Endothelial cell of umbilical vein (primary cell): ENCODE measurements at regions not wholly inside any gene's neighbourhood (a gene's known extent, or its start where the extent isn't known, plus 50 kb on each side); places are given as distances from the start of the nearest gene placed in this dataset.

Source experiments
- BruUV-seq: library from RNA; stranded (reverse); fragments of 400-500 nt; replicated peaks from 2 replicates; lab custom pipeline; 2021; lab: Mats Ljungman, UMichigan
- CTCF ChIA-PET: fragments of 300-600, 350-600 bp; sonication (Branson Sonifier 250); formaldehyde crosslinking; loops from one replicate; lab custom pipeline; 2021; ENCODE audit warnings: antibody characterized with exemption, inconsistent platforms; lab: Charles Lee
- POLR2A ChIA-PET: fragments of 300-600, 350-600 bp; sonication (Branson Sonifier 250); formaldehyde crosslinking; loops from one replicate; lab custom pipeline; 2021; ENCODE audit warnings: antibody characterized with exemption, inconsistent platforms; lab: Charles Lee
- DNase-seq: peaks from one replicate; pipeline ENCODE4 v3.0.0-alpha.2; 2011; ENCODE audit warnings: low read depth, low spot score
- FAIRE-seq: peaks from 2 replicates; lab custom pipeline; 2011; peaks lifted over from hg19 to GRCh38; lab: Jason Lieb, UNC
- H2AFZ ChIP-seq: 2 replicates; pipeline ENCODE4 v1.6.0; 2012; ENCODE audit warnings: low read depth, low read length, control low read depth, inconsistent platforms
- H3K27ac ChIP-seq: 2 replicates; pipeline ENCODE4 v1.5.1; 2011; ENCODE audit warnings: low read depth, mild to moderate bottlenecking, control low read depth, low read length, moderate library complexity; ENCODE audit not compliant: insufficient read depth
- H3K27me3 ChIP-seq, 2 experiments: 2 replicates each; pipeline versions ENCODE4 v1.6.0 to v1.6.1; 2011; ENCODE audit warnings: low read length in 2 of 2, mixed read lengths in 1 of 2; ENCODE audit not compliant: control insufficient read depth in 2 of 2, insufficient read depth in 2 of 2
- H3K36me3 ChIP-seq, 2 experiments: 2 replicates in 1 of 2; 3 replicates in 1 of 2; pipeline ENCODE4 v1.5.1; 2011; ENCODE audit warnings: low read length in 2 of 2, mild to moderate bottlenecking in 1 of 2, moderate library complexity in 1 of 2; ENCODE audit not compliant: control insufficient read depth in 2 of 2, insufficient read depth in 2 of 2; ENCODE audit errors: extremely low read depth in 1 of 2
- H3K4me1 ChIP-seq: 3 replicates; pipeline ENCODE4 v1.5.1; 2011; ENCODE audit warnings: mild to moderate bottlenecking, low read length; ENCODE audit not compliant: control insufficient read depth, insufficient read depth; ENCODE audit errors: extremely low read depth
- H3K4me2 ChIP-seq: 2 replicates; pipeline ENCODE4 v1.6.1; 2011; ENCODE audit warnings: low read length, control low read depth, mixed read lengths; ENCODE audit not compliant: insufficient read depth
- H3K4me3 ChIP-seq, 3 experiments: fragments of 200-600 bp in 1 of 3; sonication (generic), shearing (Covaris generic) in 1 of 3; replicated peaks in 1 of 3; 2 replicates each; pipeline ENCODE4 v1.5.1; 2011 to 2016; ENCODE audit warnings: control low read depth in 3 of 3, low read length in 3 of 3, mild to moderate bottlenecking in 2 of 3, inconsistent platforms in 1 of 3, low read depth in 1 of 3, moderate library complexity in 1 of 3; ENCODE audit not compliant: insufficient read depth in 1 of 3
- H3K79me2 ChIP-seq: 2 replicates; pipeline ENCODE4 v1.6.0; 2012; ENCODE audit warnings: low read length, inconsistent platforms; ENCODE audit not compliant: control insufficient read depth, insufficient read depth
- H3K9ac ChIP-seq: replicated peaks from 2 replicates; pipeline ENCODE3; 2011; ENCODE audit warnings: low read length, control low read depth; ENCODE audit not compliant: insufficient read depth; ENCODE audit errors: extremely low read depth
- H3K9me1 ChIP-seq: replicated peaks from 3 replicates; pipeline ENCODE4 v1.6.0; 2011; ENCODE audit warnings: mild to moderate bottlenecking, low read length; ENCODE audit not compliant: control insufficient read depth, insufficient read depth; ENCODE audit errors: extremely low read depth
- H3K9me3 ChIP-seq: replicated peaks from 2 replicates; pipeline ENCODE4 v1.5.1; 2012; ENCODE audit warnings: low read length, inconsistent platforms; ENCODE audit not compliant: control insufficient read depth, insufficient read depth
- H4K20me1 ChIP-seq: replicated peaks from 2 replicates; pipeline ENCODE3; 2011; ENCODE audit warnings: mild to moderate bottlenecking, low read length; ENCODE audit not compliant: control insufficient read depth, insufficient read depth; ENCODE audit errors: extremely low read depth
- EZH2 ChIP-seq: IDR thresholded peaks from 2 replicates; pipeline ENCODE4 v1.6.1; 2012; ENCODE audit warnings: borderline replicate concordance, low read depth, mild to moderate bottlenecking, moderate library complexity, low read length, inconsistent platforms; ENCODE audit not compliant: severe bottlenecking
- FOS ChIP-seq: IDR thresholded peaks from 2 replicates; pipeline ENCODE4 v1.6.1; 2011; ENCODE audit warnings: mild to moderate bottlenecking, low read length, moderate library complexity, borderline replicate concordance; ENCODE audit not compliant: insufficient read depth
- GATA2 ChIP-seq: IDR thresholded peaks from 2 replicates; pipeline ENCODE4 v1.7.0; 2011; ENCODE audit warnings: low read depth, mild to moderate bottlenecking, moderate library complexity, mixed read lengths, low read length; ENCODE audit not compliant: insufficient read length, insufficient read depth
- JUN ChIP-seq: IDR thresholded peaks from 2 replicates; pipeline ENCODE4 v1.6.1; 2011; ENCODE audit warnings: borderline replicate concordance, low read depth; ENCODE audit not compliant: insufficient read length, insufficient read depth
- MYC ChIP-seq: IDR thresholded peaks from one replicate; pipeline ENCODE4 v1.6.1; 2011; ENCODE audit warnings: mild to moderate bottlenecking, low read depth, low read length
- POLR2A ChIP-seq: IDR thresholded peaks from 2 replicates; pipeline ENCODE4 v1.6.1; 2012; ENCODE audit warnings: low read depth, mild to moderate bottlenecking, control low read depth, low read length
- POLR2AphosphoS5 ChIP-seq: IDR thresholded peaks from 2 replicates; pipeline ENCODE4 v1.6.1; 2012; ENCODE audit warnings: low read depth, mild to moderate bottlenecking, control low read depth, low read length, moderate library complexity; ENCODE audit not compliant: insufficient read depth
- dilution Hi-C: fragments of 300-500 bp; cut with MboI; formaldehyde crosslinking; loops from one replicate; pipeline ENCODE4 v1.15.0; 2019; ENCODE audit warnings: low sequenced_read_pairs; ENCODE audit not compliant: extremely low pct_ligation_motif_present
- intact Hi-C: fragments of 100-400 bp; cut with micrococcal nuclease; formaldehyde crosslinking; loops from one replicate; pipeline ENCODE4 v1.10.0; 2022
- TF ChIP-seq, protein P1 (sequence below): IDR thresholded peaks from 2 replicates; pipeline ENCODE4 v1.6.1; 2011; ENCODE audit not compliant: insufficient read depth, insufficient read length
- TF ChIP-seq, protein P2 (sequence below), 2 donors: IDR thresholded peaks; 1 replicate in 1 of 2; 2 replicates in 1 of 2; pipeline ENCODE4 v1.5.1; 2011; ENCODE audit warnings: low read length in 2 of 2, mild to moderate bottlenecking in 2 of 2, moderate library complexity in 2 of 2, control low read depth in 1 of 2, inconsistent platforms in 1 of 2, low read depth in 1 of 2; ENCODE audit not compliant: insufficient read depth in 1 of 2; ENCODE audit errors: extremely low read depth in 1 of 2

DNA sequence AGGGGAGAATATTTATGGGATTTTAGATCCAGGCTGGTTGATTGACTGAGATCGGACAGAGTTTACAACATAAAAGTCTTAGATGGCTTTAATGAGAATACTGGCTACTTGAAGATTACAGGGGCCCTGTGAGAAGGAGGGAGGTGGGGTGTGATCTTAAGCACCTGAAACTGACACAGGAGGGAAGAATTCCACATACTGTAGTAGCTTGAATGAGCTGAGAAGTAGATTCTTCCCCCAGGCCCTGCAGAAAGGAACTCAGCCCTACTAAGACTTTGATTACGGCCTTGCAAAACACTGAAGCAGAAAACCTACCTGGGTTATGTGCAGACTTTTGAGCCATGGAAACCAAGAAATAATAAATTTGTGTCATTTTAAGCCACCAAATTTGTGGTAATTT is 1062.9 kb upstream of the GYPC start:
- H3K27me3 ChIP-seq, result no peaks in the 10 kb centered on the region
- FAIRE-seq (no peak), DNase-seq (no peak)
- no peaks in the 10 kb centered on the region for H3K9me1 ChIP-seq
- no TSS peak for BruUV-seq
- intact Hi-C loops (no loop called here), dilution Hi-C loops (no loop called here)
- CTCF ChIA-PET, result no interaction called here
- H3K4me3 ChIP-seq, result no peak overlapping the region
- no peak for TF ChIP-seq JUN
- no peak for TF ChIP-seq GATA2
- TF ChIP-seq MYC, result no peak
- no peak for TF ChIP-seq EZH2
- TF ChIP-seq POLR2AphosphoS5, result no peak
- no peak for TF ChIP-seq FOS
- TF ChIP-seq, protein P1, sequence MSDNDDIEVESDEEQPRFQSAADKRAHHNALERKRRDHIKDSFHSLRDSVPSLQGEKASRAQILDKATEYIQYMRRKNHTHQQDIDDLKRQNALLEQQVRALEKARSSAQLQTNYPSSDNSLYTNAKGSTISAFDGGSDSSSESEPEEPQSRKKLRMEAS, result no peak
- TF ChIP-seq POLR2A, result no peak
- POLR2A ChIA-PET, result no interaction called here
- no peaks in the 10 kb centered on the region for H3K36me3 ChIP-seq
- H3K9ac ChIP-seq, result no peak overlapping the region
- no peak overlapping the region for H2AFZ ChIP-seq
- H3K4me2 ChIP-seq, result no peak overlapping the region
- H3K9me3 ChIP-seq, result peaks cover 5% of the 10 kb centered on the region
- H3K4me1 ChIP-seq, result no peaks in the 10 kb centered on the region
- H3K27ac ChIP-seq, result no peak overlapping the region
- no peaks in the 10 kb centered on the region for H3K79me2 ChIP-seq
- no peaks in the 10 kb centered on the region for H4K20me1 ChIP-seq

DNA sequence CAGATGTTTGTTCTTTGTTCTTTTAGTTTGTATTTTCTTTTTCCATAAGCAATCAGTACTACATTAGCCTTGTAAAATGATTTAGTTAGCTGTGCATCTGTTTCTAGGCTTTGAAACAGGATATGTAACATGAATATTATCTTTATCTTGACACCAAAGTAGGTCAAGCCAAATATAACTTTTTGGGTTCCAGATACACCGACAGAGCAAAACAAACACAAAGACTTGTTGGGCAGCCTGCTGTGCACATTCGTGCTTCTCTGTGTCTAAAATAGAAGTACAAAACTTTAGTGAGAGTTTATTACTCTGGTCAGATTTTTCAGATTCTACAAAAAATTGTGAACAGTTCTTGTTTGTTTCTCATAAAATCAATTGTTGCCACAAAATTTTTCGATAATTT is 1059.3 kb upstream of the GYPC start:
- no peak overlapping the region for H3K9ac ChIP-seq
- ChIA-PET POLR2A (no interaction called here), CTCF (no interaction called here)
- H2AFZ ChIP-seq, result no peak overlapping the region
- intact Hi-C loops, result no loop called here
- no peaks in the 10 kb centered on the region for H3K36me3 ChIP-seq
- no peaks in the 10 kb centered on the region for H3K27me3 ChIP-seq
- H3K9me1 ChIP-seq, result no peaks in the 10 kb centered on the region
- no peaks in the 10 kb centered on the region for H3K4me1 ChIP-seq
- no peak for DNase-seq
- H3K79me2 ChIP-seq, result no peaks in the 10 kb centered on the region
- no peak overlapping the region for H3K4me2 ChIP-seq
- no peak overlapping the region for H3K27ac ChIP-seq
- no peak for FAIRE-seq
- TF ChIP-seq MYC (no peak), FOS (no peak), GATA2 (no peak), JUN (no peak), EZH2 (no peak), POLR2AphosphoS5 (no peak), POLR2A (no peak)
- TF ChIP-seq, protein P1, result no peak
- TF ChIP-seq, protein P2, sequence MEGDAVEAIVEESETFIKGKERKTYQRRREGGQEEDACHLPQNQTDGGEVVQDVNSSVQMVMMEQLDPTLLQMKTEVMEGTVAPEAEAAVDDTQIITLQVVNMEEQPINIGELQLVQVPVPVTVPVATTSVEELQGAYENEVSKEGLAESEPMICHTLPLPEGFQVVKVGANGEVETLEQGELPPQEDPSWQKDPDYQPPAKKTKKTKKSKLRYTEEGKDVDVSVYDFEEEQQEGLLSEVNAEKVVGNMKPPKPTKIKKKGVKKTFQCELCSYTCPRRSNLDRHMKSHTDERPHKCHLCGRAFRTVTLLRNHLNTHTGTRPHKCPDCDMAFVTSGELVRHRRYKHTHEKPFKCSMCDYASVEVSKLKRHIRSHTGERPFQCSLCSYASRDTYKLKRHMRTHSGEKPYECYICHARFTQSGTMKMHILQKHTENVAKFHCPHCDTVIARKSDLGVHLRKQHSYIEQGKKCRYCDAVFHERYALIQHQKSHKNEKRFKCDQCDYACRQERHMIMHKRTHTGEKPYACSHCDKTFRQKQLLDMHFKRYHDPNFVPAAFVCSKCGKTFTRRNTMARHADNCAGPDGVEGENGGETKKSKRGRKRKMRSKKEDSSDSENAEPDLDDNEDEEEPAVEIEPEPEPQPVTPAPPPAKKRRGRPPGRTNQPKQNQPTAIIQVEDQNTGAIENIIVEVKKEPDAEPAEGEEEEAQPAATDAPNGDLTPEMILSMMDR (IDR thresholded peaks at IDR 0.05; ENCODE audit: extremely low read depth in 1 of 2, insufficient read depth in 1 of 2, low read depth in 1 of 2, low read length in 2 of 2), result no peak
- no peak overlapping the region for H3K4me3 ChIP-seq
- H3K9me3 ChIP-seq, result peaks cover 3% of the 10 kb centered on the region
- no peaks in the 10 kb centered on the region for H4K20me1 ChIP-seq
- dilution Hi-C loops, result no loop called here
- no TSS peak for BruUV-seq
